ENCODE measurements at regions not wholly inside any gene's neighbourhood (a gene's known extent, or its start where the extent isn't known, plus 50 kb on each side); places are given as distances from the start of the nearest gene placed in this dataset.

DNA sequence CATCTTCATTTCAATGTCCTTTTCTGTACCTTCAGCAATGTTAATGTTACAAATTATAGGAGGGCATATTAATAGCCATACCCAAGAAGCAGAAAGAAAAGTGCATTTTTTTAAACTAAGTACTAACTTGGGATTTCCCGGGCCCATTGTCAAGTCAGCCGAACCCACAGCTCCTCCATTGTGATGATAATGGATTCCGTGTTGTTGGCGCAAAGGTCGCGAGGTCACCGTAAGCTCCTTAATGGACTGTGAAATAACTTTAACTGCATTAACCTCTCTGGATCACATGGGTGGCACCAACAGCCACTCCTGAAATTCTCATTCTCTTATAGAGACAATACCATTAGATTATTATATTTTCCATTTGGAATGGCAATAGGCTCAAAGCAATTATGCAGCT, 250.6 kb upstream of the RRP15 start:
- TF ChIP-seq CTCF (IDR thresholded peaks at IDR 0.05; ENCODE audit: low read depth, low read length, missing input control): no peak
- no peak for TF ChIP-seq TAF1 (conservative IDR thresholded peaks at IDR 0.05)
- no peak for TF ChIP-seq GABPA (IDR thresholded peaks at IDR 0.05 in 1 of 2, conservative IDR thresholded peaks at IDR 0.05 in 1 of 2)
- TF ChIP-seq, protein P1, sequence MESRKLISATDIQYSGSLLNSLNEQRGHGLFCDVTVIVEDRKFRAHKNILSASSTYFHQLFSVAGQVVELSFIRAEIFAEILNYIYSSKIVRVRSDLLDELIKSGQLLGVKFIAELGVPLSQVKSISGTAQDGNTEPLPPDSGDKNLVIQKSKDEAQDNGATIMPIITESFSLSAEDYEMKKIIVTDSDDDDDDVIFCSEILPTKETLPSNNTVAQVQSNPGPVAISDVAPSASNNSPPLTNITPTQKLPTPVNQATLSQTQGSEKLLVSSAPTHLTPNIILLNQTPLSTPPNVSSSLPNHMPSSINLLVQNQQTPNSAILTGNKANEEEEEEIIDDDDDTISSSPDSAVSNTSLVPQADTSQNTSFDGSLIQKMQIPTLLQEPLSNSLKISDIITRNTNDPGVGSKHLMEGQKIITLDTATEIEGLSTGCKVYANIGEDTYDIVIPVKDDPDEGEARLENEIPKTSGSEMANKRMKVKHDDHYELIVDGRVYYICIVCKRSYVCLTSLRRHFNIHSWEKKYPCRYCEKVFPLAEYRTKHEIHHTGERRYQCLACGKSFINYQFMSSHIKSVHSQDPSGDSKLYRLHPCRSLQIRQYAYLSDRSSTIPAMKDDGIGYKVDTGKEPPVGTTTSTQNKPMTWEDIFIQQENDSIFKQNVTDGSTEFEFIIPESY (IDR thresholded peaks at IDR 0.05): no peak
- no peak for TF ChIP-seq HNF4G (IDR thresholded peaks at IDR 0.05)
- no peak for TF ChIP-seq RAD21 (IDR thresholded peaks at IDR 0.05)
- TF ChIP-seq EGR1 (IDR thresholded peaks at IDR 0.05; ENCODE audit: low read depth in 2 of 2): no peak
- no peak for TF ChIP-seq SP1 (IDR thresholded peaks at IDR 0.05)
- TF ChIP-seq REST (IDR thresholded peaks at IDR 0.05): no peak
- TF ChIP-seq JUND (IDR thresholded peaks at IDR 0.05): no peak
- TF ChIP-seq, protein P2, sequence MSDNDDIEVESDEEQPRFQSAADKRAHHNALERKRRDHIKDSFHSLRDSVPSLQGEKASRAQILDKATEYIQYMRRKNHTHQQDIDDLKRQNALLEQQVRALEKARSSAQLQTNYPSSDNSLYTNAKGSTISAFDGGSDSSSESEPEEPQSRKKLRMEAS (IDR thresholded peaks at IDR 0.05): no peak
- no peak for TF ChIP-seq RXRA (IDR thresholded peaks at IDR 0.05)
- TF ChIP-seq YY1 (IDR thresholded peaks at IDR 0.05): no peak
- no peak for TF ChIP-seq FOXA1 (IDR thresholded peaks at IDR 0.05)

Data from liver (tissue), 3 donors.